Frontal cortex (tissue), 3 donors: ENCODE measurements at regions not wholly inside any gene's neighbourhood (a gene's known extent, or its start where the extent isn't known, plus 50 kb on each side); places are given as distances from the start of the nearest gene placed in this dataset.

Experiments used
- DNase-seq, 2 donors: peaks; one replicate each; pipeline ENCODE4 v3.0.0; 2012; ENCODE audit warnings: low spot score in 2 of 2
- FAIRE-seq: peaks from 2 replicates; lab custom pipeline; 2012; peaks lifted over from hg19 to GRCh38; lab: Jason Lieb, UNC
- donor health status: control.
- donor health status: control.
- donor health status: control.

GRCh38 chr13:42658019-42658418, 84.1 kb downstream of the TNFSF11 start:
- FAIRE-seq (no peak), DNase-seq (no peak)

GRCh38 chr13:42660333-42660965, 86.5 kb downstream of the TNFSF11 start:
- FAIRE-seq: no peak
- no peak for DNase-seq

GRCh38 chr13:42667638-42668037, 93.7 kb downstream of the TNFSF11 start:
- DNase-seq (no peak), FAIRE-seq (no peak)

- DNase-seq (no peak), FAIRE-seq (no peak)
Measured at GRCh38 chr13:42671502-42671901, 97.5 kb downstream of the TNFSF11 start.

DNA sequence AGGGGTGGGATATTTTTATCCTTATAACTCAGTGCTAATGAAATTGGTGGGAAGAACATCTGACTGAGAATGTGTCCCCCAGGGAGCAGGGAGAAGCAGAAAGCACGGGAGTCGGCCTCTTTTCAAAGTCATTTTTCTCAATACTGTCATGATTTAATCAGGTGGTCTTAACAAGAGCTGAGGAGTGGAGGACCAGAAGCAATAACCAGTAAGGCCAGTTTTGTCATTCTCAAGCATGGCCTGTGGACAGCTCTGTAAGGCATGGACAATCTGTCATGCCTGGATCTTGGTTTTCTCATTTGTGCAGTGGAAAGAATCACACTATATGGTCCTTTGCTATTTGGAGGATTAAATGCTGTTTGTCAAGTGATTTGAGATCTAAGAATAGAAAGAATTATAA, 99.7 kb downstream of the TNFSF11 start:
- DNase-seq (no peak), FAIRE-seq (no peak)

DNA sequence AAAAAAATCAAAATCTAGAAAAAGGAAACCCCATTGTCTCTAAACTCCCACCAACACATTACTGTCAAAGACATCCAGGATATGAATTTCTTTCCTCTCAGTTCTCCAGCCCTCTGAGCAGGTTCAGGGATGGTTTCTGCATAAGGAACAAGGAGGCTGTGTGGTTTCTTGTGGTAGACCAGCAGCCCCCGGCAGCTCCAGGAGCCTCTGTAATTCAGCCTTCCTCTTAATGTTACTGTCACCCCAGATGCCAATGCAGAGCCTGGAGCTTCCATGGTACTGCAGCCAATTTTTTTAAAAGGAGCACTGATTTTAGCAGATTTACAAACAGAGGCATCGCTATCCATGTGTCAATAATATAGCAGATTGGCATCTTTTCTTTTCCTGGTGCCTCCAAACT, 100.6 kb upstream of the FAM216B start:
- DNase-seq (no peak), FAIRE-seq (no peak)

DNA sequence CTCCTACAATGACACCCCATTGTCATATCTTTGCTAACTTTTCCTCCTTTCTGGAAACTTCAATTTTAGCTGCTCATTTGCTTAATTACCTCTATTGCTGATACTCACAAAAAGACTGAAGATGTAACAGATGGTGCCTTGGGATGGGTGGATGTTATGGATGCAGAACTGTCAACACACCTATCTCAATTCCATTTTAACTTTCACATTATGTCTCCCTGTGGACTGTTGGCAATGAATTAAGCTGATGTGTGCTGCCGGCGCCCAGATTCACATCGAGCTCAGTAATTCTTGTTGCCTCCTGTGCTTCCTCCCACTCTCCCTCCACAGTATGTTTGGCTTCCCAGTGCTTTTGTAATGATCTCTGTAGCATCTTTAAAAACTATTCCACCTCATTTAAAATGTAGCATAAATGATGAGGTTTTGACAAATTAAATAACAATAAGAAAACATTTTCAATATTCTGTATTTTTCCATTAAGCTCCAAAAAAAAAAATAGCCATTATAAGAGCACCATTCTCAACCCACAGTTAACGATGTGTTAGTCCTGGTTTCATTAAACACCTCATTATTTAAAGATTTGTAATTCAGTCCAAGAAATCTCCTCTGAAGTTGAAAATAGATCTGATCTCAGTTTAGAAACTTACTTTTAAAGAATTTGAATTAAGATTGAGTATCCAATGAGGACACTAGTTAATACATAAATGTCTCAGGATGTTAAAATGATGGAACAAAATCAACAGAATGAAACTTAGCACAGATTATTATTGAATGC, 99.9 kb upstream of the FAM216B start:
- DNase-seq: no peak
- no peak for FAIRE-seq

GRCh38 chr13:42684226-42684625, 97.2 kb upstream of the FAM216B start:
- FAIRE-seq: no peak

DNA sequence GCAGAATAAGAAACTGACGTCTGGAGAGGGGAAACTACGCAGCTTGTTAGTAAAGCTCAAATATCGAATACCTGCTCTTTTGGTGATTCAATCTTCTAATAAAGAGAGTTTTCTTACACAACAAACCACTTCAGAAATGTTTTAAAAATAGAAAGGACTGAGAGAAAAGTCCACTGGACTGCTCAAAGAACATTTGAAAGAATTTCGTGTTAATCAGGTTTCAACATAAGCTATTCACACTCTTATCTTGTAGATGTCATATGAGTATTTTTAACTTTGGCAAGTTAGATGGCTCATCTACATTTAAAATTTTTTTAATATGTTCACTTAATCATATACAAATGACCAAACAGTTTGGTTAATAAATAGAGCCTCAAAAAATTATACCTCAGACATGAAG, 95.6 kb upstream of the FAM216B start:
- no peak for FAIRE-seq
- no peak for DNase-seq

More at GRCh38 chr13:42684226-42684625, 97.2 kb upstream of the FAM216B start:
- DNase-seq: no peak

- DNase-seq (no peak), FAIRE-seq (no peak)
Measured at GRCh38 chr13:42686165-42686564, 95.2 kb upstream of the FAM216B start.

GRCh38 chr13:42688821-42689220, 92.6 kb upstream of the FAM216B start:
- FAIRE-seq (no peak), DNase-seq (no peak)

DNA sequence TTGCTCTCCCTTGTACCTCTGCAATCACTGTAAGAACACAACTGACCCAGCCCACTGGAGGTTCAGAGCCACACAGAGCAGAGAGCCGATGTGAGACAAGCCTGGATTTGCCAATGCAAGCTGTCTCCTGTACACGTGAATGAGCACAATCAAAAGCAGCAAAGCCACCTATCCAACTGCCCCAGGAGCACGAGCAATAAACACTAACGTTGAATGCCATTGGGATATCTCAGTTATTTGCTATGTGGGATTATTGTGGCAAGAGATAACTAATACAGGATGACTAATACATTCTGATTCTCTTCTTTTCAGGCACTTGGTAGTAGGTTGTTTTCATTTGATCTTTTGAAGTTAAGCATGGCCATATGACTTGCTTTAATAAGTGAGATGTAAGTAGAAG, 85.2 kb upstream of the FAM216B start:
- no peak for FAIRE-seq
- DNase-seq: no peak

GRCh38 chr13:42699912-42700311, 81.5 kb upstream of the FAM216B start:
- no peak for FAIRE-seq
- no peak for DNase-seq

GRCh38 chr13:42702716-42703115, 78.7 kb upstream of the FAM216B start:
- DNase-seq: no peak
- no peak for FAIRE-seq

- DNase-seq: no peak
- no peak for FAIRE-seq
Measured at GRCh38 chr13:42703740-42704139, 77.6 kb upstream of the FAM216B start.

GRCh38 chr13:42706286-42706685, 75.1 kb upstream of the FAM216B start:
- DNase-seq (no peak), FAIRE-seq (no peak)

GRCh38 chr13:42707048-42707447, 74.3 kb upstream of the FAM216B start:
- DNase-seq: no peak
- no peak for FAIRE-seq

- FAIRE-seq (no peak), DNase-seq (no peak)
Measured at GRCh38 chr13:42707586-42707985, 73.8 kb upstream of the FAM216B start.

DNA sequence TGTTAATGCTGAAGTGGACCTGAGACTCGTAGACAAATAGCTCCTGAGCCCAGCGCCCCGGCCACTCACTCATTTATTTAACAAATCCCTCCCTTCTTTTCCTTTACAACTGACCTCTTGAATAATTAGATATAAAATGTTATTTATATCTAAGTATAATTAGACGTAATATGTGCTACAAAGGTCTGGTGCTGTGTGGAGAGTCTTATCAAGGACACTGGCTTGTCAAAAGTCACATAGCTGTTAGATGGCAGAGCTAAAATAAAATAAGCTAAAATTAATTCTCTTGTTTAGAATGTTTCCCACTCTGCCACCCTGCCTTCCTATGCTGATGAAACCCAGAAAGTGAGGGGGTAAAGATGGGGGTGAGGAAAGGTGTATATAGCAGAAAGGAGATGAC, 73.0 kb upstream of the FAM216B start:
- FAIRE-seq (no peak), DNase-seq (no peak)

GRCh38 chr13:42709276-42709675, 72.1 kb upstream of the FAM216B start:
- peak; percentile 81 for FAIRE-seq
- DNase-seq: no peak

DNA sequence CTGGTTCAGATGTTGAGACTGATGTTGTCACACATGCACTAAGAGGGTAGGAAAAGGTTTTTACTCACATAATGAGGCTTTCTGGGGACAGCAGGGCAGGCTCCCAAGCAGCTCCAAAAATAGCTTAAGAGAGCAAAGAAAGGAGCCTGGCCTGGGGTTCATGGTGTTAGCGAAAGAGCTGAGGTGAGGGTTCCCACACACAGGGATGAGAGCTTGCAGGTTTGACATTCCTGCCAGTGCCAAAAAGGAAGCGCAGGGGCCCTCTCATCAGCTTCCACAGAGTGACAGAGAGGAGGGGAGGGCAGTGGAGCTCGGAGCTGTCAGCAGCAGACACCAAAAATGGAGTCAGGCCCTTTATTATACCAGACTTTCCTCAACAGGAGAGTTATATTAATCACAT, 65.5 kb upstream of the FAM216B start:
- DNase-seq (no peak), FAIRE-seq (no peak)

- no peak for FAIRE-seq
- DNase-seq: no peak
Measured at GRCh38 chr13:42717176-42717575, 64.2 kb upstream of the FAM216B start.
